Bronchial epithelial cell (primary cell): ENCODE measurements at regions not wholly inside any gene's neighbourhood (a gene's known extent, or its start where the extent isn't known, plus 50 kb on each side); places are given as distances from the start of the nearest gene placed in this dataset.

Source experiments
- DNase-seq: peaks from one replicate; pipeline ENCODE4 v3.0.0-alpha.2; 2010; ENCODE audit warnings: low read depth
- FAIRE-seq: peaks from 2 replicates; lab custom pipeline; 2011; peaks lifted over from hg19 to GRCh38; lab: Jason Lieb, UNC
- H3K27me3 ChIP-seq: 2 replicates; pipeline ENCODE4 v1.5.1; 2011; ENCODE audit warnings: low read length; ENCODE audit not compliant: control insufficient read depth, insufficient read depth
- H3K36me3 ChIP-seq: 2 replicates; pipeline ENCODE4 v1.5.1; 2011; ENCODE audit warnings: low read length; ENCODE audit not compliant: control insufficient read depth, insufficient read depth
- H3K4me3 ChIP-seq: 2 replicates; pipeline ENCODE4 v1.5.1; 2011; ENCODE audit warnings: mild to moderate bottlenecking, low read depth, low read length, control low read depth
- TF ChIP-seq, protein P1 (sequence below): IDR thresholded peaks from 2 replicates; pipeline ENCODE4 v1.5.1; 2011; ENCODE audit warnings: mild to moderate bottlenecking, moderate library complexity, low read length, control low read depth, inconsistent platforms; ENCODE audit not compliant: insufficient read depth, severe bottlenecking

DNA sequence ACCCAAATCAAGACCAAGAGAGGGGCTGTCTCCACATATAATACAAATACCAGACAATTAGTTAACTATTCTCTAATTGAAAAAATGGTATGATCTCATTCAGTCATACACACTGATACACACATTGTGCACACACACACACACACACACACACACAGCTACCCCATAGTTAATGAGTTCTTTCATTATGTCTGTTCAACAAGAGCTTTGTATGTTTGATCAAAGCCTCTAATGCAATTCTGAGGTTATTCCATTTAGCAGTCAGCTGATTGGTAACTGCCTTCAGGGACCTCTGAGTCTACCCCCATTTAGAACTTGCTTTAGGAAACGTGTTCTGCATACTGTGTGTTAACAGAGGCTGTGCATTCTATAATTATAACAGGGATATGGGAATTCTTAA lies 741.4 kb upstream of the LRRTM4 start:
- TF ChIP-seq, protein P1, sequence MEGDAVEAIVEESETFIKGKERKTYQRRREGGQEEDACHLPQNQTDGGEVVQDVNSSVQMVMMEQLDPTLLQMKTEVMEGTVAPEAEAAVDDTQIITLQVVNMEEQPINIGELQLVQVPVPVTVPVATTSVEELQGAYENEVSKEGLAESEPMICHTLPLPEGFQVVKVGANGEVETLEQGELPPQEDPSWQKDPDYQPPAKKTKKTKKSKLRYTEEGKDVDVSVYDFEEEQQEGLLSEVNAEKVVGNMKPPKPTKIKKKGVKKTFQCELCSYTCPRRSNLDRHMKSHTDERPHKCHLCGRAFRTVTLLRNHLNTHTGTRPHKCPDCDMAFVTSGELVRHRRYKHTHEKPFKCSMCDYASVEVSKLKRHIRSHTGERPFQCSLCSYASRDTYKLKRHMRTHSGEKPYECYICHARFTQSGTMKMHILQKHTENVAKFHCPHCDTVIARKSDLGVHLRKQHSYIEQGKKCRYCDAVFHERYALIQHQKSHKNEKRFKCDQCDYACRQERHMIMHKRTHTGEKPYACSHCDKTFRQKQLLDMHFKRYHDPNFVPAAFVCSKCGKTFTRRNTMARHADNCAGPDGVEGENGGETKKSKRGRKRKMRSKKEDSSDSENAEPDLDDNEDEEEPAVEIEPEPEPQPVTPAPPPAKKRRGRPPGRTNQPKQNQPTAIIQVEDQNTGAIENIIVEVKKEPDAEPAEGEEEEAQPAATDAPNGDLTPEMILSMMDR = no peak
- no peaks in the 10 kb centered on the region for H3K36me3 ChIP-seq
- no peak for DNase-seq
- H3K4me3 ChIP-seq = no peak overlapping the region
- FAIRE-seq = no peak
- no peaks in the 10 kb centered on the region for H3K27me3 ChIP-seq

- no peak for DNase-seq
- TF ChIP-seq, protein P1 = no peak
- FAIRE-seq = no peak
- Histone ChIP-seq H3K27me3 (no peaks in the 10 kb centered on the region), H3K36me3 (no peaks in the 10 kb centered on the region), H3K4me3 (no peak overlapping the region)
Measured at GRCh38 chr2:78264130-78264529, 742.0 kb upstream of the LRRTM4 start.

DNA sequence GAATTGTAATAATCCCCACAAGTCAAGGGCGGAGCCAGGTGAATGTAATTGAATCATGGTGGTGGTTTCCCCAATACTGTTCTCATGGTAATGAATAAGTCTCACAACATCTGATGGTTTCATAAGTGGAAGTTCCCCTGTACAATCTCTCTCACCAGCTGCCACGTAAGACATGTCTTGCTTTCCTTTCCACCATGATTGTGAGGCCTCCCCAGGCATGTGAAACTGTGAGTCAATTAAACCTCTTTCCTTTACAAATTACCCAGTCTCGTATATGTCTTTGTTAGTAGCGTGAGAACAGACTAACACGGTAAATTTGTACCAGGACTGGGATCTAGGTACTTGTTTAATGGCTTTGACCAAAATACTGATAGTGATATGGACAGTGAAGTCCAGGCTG lies 744.3 kb upstream of the REG3G start:
- H3K27me3 ChIP-seq = no peaks in the 10 kb centered on the region
- no peak overlapping the region for H3K4me3 ChIP-seq
- no peaks in the 10 kb centered on the region for H3K36me3 ChIP-seq
- TF ChIP-seq, protein P1 = no peak
- FAIRE-seq = no peak
- DNase-seq = no peak

DNA sequence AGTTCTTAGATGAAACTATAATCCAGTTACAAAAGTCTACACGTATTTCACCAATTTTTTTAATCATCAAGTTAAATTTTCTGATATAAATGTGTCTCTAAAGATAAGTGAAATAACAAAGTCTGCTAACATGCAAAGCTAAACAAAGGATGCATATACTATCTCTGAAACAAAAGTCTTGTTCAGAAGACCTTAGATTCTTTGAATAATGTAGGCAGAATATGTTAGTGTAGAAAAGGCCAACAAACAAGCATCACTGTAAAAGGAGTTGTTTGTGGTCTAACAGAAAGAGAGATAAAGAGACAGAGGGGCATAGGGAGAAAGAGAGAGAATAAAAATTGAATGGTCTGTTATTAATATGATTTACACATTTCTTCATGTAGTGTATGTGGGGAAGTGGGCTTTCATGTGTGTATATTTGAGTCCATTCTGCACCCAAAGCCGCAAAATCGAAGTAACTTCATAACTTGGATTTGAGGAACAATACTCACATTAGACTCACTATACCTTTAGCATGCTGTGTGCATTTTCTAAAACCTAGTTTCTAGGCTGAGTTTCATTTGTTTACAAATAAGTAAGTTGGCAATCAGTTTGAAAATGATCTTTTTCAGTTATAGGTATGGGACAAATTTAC lies 734.8 kb upstream of the REG3G start:
- Histone ChIP-seq H3K36me3 (no peaks in the 10 kb centered on the region), H3K27me3 (no peaks in the 10 kb centered on the region), H3K4me3 (no peak overlapping the region)
- DNase-seq (no peak), FAIRE-seq (no peak)
- TF ChIP-seq, protein P1 = no peak

GRCh38 chr2:78293768-78294167 lies 731.7 kb upstream of the REG3G start:
- TF ChIP-seq, protein P1 = no peak
- no peak for FAIRE-seq
- no peak for DNase-seq
- no peaks in the 10 kb centered on the region for H3K36me3 ChIP-seq
- H3K27me3 ChIP-seq = no peaks in the 10 kb centered on the region
- H3K4me3 ChIP-seq = no peak overlapping the region

GRCh38 chr2:78301166-78301789 lies 724.2 kb upstream of the REG3G start:
- TF ChIP-seq, protein P1 = no peak
- FAIRE-seq (no peak), DNase-seq (no peak)
- Histone ChIP-seq H3K4me3 (no peak overlapping the region), H3K36me3 (no peaks in the 10 kb centered on the region), H3K27me3 (no peaks in the 10 kb centered on the region)
